Uterus (tissue), 2 donors: ENCODE measurements at regions not wholly inside any gene's neighbourhood (a gene's known extent, or its start where the extent isn't known, plus 50 kb on each side); places are given as distances from the start of the nearest gene placed in this dataset.

Experiments used
- POLR2A ChIP-seq, 2 donors: fragments of 450-650 bp; IDR thresholded peaks; one replicate each; pipeline ENCODE4 v1.6.1; 2016; ENCODE audit warnings: antibody characterized with exemption in 2 of 2, mild to moderate bottlenecking in 1 of 2, moderate library complexity in 1 of 2
- TF ChIP-seq, protein P1 (sequence below), 4 experiments: fragments of 200-600 bp in 2 of 4; fragments of 450-650 bp in 2 of 4; sonication (generic) in 2 of 4; IDR thresholded peaks; one replicate each; pipeline ENCODE4 v1.5.1; 2016 to 2019; ENCODE audit warnings: antibody characterized with exemption in 4 of 4, mild to moderate bottlenecking in 2 of 4, moderate library complexity in 1 of 4

- TF ChIP-seq, protein P1, sequence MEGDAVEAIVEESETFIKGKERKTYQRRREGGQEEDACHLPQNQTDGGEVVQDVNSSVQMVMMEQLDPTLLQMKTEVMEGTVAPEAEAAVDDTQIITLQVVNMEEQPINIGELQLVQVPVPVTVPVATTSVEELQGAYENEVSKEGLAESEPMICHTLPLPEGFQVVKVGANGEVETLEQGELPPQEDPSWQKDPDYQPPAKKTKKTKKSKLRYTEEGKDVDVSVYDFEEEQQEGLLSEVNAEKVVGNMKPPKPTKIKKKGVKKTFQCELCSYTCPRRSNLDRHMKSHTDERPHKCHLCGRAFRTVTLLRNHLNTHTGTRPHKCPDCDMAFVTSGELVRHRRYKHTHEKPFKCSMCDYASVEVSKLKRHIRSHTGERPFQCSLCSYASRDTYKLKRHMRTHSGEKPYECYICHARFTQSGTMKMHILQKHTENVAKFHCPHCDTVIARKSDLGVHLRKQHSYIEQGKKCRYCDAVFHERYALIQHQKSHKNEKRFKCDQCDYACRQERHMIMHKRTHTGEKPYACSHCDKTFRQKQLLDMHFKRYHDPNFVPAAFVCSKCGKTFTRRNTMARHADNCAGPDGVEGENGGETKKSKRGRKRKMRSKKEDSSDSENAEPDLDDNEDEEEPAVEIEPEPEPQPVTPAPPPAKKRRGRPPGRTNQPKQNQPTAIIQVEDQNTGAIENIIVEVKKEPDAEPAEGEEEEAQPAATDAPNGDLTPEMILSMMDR (IDR thresholded peaks at IDR 0.05), result no peak
- no peak for TF ChIP-seq POLR2A (IDR thresholded peaks at IDR 0.05)
Measured at GRCh38 chr18:46184727-46185126, 80.5 kb downstream of the HAUS1 start.
